GM19328 (cell line): ENCODE measurements at regions not wholly inside any gene's neighbourhood (a gene's known extent, or its start where the extent isn't known, plus 50 kb on each side); places are given as distances from the start of the nearest gene placed in this dataset.
A peak's percentile ranks its signal among the peaks of the same experiment; 100 is the strongest.
"Not testable (repeated sequence)": the region's sequence is repeated elsewhere in the genome, so short reads cannot be mapped to it uniquely, and the experiment has no call there.

ENCODE experiments used
- ATAC-seq: cut with Tn5 transposase; IDR thresholded peaks from one replicate; pipeline ENCODE4 v1.9.1; 2021; ENCODE audit warnings: mild to moderate bottlenecking, moderate library complexity; ENCODE audit not compliant: unreplicated experiment

DNA sequence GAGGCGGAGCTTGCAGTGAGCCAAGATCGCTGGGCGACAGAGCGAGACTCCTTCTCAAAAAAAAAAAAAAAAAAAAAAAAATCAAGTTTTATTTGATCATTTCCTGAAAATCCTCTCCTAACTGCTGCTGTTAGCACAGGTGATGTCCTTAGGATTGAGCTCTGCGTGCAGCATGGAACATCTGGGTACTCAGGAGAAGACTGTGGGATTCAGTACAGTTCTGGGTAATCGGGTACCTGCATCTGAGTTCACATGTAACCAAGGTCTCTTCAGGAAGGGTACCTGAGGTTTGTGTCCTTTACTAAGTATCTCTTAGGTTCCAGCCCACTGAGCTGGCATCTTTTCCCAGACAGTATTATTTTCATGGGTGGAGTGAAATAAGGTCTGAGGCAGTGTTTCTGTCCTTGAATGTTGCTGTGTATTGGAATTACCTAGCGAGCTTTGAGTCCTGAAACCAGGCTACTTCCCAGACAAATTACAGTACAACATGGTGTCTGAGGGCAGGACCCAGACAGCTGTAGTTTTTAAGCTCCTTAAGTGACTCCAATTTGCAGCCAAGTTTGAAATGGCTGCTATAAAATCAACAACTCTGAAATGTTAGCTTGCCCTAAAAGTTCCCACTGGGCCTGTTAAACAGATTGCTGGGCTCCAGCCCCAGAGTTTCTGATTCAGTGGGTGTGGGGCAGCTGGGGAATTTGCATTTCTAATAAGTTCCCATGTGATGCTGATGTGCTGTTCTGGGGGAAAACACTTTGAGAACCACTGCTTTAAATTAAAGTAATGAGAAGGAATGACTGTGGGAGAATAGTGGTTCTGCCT is 120.5 kb downstream of the PMAIP1 start:
- no peak for ATAC-seq

DNA sequence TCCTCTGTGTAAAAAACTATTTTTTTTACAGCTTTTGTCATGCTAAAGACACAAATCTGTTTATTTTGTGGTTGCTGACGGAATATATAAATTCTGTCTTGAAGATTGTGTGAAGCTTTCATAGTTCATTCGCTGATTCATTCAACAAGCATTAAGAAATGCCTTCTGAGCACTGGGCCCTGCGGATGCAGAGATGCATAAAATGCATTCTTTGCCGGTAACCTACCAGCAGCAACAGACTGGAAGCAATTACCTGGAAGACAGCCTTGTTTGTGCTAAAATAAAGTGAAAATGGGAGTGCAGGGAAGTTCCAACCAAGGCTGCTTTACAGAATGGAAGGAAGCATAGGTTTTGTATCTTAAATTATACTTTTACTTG is 119.7 kb downstream of the PMAIP1 start:
- ATAC-seq: no peak

DNA sequence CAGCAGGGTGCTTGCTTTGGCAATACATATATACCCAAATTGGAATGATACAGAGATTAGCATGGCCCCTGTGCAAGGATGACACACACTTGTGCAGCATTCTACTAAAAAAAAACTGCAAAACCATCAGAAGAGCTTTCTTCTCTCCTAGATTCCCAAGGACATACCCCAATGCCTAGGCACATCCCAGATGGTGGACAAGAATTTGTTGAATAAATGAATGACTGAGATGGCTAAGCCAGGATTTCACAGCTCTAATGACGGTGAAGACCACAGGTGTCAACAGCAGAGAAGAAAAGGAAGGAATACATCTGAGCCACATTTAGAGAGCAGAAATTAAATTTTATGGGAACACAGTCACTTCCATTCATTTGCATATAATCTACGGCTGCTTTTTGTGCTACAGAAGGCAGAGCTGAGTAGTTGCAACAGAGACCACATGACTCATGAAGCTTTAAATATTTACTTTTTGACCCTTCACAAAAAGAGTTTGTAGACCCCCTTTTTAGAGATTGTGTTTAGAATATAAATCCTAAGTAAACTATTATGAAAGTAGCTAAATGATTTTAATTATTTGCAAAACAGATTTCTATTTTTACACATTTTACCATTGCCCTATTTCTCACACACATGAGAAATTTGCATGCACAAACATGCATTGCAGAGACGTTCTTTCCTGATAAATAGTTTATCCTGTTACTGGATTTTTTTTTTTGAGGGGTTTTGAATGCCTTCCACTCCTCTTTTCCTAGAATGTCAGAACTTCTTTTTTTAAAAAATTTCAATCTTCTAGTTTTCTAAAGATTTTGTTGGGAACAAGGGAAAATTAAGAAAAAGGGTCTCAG is 119.0 kb downstream of the PMAIP1 start:
- no peak for ATAC-seq

DNA sequence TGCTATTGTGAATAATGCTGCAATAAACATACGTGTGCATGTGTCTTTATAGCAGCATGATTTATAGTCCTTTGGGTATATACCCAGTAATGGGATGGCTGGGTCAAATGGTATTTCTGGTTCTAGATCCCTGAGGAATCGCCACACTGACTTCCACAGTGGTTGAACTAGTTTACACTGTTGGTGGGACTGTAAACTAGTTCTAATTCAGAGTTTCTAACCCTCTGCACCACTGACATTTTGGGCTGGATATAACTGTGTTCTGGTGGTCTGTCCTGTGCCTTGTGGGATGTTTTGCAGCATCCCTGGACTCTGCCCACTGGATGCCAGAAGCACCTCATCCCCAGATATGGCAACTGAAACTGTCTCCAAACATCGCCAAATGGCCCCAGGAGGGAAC is 118.3 kb downstream of the PMAIP1 start:
- not testable (repeated sequence) for ATAC-seq

DNA sequence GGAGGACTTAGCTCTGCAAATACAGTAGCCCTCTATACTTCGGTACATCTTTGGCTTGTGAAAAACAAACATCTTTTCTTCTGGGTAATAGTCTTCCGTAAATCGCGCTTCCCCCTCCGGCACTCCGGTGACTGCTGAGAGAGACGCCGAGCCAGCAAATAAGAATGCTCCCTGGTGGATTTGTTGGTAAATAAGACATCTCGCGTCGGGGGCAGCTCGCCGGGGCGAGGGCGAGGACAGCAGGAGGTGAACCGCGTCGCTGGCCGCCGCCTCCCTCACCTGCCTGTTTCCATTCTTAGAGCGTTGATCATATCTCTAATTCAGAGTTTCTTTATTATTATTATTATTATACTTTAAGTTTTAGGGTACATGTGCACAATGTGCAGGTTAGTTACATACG is 117.6 kb downstream of the PMAIP1 start:
- ATAC-seq: no peak

DNA sequence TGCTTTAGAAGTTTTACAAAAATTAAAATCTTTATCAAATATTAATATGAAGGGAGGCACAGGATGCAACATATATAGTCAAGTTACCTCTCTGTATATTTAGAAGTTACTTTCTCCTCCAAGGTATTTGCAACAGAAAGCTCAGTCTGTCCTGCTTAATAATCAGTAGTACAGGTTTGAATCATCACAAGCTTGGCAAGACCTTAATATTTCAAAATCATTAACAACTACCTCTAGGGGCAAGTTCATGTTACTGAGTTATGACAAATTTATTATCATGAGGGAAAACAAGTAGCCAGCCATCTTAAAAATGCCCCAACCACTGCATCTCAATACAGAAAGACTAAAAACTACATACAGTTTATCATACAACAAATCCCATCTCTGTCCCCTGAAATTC is 116.0 kb downstream of the PMAIP1 start:
- not testable (repeated sequence) for ATAC-seq

DNA sequence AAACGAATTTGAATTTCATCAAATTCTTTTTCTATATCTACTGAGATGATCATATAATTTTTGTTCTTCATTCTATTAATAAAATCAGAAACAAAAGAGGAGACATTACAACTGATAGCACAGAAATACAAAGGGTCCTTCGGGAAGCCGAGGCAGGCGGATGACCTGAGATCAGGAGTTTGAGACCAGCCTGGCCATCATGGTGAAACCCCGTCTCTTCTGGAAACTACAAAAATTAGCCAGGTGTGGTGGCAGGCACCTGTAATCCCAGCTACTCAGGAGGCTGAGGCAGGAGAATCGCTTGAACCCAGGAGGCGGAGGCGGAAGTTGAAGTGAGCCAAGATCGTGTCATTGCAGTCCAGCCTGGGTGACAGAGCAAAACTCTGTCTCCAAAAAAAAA is 113.4 kb downstream of the PMAIP1 start:
- ATAC-seq: not testable (repeated sequence)

DNA sequence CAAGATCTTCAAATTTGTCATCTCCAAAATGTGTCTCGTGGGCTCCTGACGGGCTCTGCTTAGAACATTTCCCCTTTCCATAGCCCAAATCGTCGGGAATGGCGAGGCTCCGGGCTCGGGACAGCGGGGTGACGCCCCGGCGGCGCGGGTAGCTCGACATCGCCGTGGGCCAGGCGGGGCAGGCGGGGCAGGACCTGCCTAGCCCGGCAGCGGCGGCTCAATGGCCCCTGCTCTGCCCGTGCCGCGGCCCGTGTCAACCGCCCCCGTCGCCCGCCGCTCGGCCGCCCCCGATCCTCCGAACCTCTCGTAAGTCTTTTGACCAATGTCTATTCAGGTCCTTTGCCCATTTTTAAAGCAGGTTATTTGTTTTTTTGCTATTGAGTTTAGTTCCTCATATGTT is 111.2 kb downstream of the PMAIP1 start:
- ATAC-seq: no peak

DNA sequence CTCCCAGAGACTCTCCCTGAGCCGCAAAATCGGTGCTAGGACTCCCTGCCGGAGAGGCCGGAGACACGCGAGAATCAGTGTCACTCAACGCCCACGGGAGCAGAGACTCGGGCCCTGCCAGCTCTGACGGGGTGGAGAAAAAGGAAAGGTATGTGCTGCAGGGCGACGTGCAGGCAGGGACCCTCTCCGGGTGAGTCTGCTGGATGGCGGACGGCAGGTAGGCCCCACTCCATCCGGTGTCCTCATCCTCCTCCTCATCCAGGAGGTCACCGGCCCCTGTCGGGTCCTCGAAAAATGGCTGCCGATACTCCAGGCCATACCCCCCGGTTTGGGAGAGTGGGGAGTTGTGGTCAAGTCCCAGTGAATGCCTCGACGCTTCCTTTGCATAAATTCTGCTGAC is 110.7 kb downstream of the PMAIP1 start:
- ATAC-seq: no peak

DNA sequence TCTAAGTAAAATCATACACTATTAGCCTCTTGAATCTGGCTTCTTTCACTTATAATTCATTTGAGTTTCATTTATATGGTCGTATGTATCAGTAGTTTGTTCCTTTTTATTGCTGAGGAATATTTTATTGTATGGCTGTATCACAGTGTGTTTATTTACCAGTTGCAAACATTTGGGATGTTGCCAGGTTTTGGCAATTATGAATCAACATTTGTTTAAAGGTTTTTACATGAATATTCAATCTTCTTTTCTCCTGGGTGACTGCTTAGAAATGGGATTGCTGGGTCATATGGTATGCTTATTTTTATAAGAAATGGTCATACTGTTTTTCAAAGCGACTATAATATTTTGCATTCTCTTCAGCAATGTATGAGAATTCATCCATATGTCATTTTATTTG is 107.9 kb downstream of the PMAIP1 start:
- no peak for ATAC-seq

DNA sequence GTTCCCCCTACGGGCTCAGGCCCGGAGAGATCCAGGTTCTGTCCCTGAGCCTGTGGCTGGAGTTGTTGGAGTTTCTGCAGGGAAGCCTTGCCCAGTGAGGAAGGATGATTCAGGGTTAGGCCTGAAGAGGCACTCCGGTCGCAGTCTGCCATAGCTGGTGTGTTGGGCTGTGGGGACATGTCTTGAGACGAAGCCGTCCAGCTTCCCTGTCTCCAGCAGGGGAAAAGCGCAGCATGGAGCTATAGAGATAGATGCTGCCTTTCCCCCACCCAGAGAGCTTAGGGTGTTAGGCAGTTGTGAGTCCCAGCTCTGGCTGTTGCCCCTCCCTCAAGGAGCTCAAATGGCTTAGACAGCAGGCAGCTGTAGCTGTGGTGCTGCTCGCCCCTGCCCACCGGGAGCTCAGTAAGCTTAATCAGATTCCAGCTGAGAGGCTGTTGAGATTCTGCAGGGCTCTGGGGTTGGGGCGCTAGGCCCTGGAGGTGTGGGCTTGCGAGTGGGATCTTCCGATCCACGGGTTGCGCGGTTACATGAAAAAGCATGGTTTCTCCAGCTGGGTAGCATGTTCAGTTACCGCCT is 103.9 kb downstream of the PMAIP1 start:
- ATAC-seq: no peak

DNA sequence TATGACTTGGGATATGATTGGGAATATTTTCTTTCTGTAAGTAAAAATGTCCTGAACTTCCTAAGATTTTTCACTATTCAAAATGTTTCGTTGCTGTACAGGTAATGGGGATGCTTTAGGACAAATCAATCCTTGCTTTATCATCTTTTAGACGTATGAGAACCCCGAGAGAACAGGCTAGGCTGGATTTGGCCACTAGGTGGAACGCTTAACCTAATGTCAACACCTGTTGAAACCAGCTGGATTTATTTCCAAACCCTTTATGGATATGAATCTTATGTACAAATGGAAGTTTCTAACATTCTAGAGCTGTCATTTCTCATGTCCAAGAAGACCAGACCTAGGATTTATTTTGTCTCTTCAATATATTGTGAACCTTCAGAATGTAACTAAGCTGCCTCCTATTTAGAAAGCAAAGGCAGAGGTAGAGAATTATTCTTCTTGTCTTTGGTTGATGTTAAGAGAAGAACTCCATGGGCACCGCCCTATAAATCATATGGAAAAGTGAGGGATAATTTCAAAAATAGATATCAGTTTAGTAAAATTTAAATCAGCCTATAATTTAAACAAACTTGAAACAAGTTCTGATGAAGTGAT is 96.7 kb downstream of the PMAIP1 start:
- ATAC-seq: no peak

DNA sequence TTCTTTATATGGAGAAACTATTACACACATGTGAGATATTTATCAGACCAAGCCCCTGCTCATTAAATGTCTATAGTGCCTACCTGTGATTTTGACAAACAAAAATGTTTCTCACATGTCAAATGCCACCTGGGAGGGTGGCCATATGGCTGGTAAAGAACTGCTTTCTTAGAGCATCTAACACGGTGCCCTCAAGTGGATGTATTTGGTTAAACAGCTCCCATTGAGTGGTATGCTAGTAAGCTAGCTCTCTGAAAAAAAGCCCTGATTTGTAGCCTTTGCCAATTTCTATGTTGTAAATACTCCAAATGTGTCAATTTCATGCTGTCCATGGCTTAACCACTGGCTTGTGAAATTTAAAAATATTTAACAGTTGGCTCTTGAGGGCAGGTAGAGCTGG is 94.6 kb downstream of the PMAIP1 start:
- peak; percentile 52 for ATAC-seq

DNA sequence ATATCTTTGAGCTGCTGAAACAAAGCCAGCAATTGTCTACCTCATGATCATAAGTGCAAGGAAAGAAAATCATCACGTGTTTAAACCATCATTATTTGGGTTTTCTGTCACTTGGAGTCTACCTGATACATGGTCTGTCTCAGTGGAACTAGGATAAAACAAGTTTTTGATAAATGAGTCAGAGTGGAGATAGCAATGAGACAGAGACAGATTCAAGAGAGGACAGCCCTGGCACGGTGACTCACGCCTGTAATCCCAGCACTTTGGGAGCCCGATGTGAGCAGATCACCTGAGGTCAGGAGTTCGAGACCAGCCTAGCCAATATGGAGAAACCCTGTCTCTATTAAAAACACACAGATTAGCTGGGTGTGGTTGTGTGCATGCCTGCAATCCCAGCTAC is 93.8 kb downstream of the PMAIP1 start:
- no peak for ATAC-seq

DNA sequence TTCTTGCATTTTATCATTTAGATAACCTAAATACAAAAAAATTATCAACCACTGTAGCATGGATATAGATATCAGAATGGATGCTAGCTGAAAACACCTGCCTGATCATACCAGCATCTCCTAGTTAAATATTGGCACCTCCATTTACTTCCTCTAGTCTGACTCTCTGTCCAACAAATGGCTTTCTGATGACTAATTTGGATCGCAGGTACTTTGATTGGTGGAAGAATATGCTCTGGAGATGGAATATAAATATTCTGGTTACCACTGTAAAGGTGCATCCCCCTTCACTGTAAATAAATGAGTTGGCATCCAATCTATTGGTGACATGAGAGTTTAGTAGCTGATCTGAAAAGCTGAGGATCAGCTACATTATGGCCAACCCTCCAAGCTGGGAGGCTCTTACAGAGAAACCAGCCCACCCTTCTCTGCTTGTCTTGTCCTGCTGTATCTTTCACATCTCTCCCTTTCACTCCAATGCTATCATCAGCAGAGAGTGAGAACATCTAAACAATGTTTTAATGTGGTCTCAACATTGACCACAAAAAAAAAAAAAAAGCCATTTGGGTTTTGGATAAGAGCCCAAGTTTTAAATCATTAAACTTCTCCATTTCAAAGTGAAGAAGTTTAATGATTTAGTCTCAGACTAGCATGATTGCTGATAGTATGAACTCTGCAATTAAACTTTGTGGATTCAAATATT is 90.5 kb downstream of the PMAIP1 start:
- no peak for ATAC-seq

DNA sequence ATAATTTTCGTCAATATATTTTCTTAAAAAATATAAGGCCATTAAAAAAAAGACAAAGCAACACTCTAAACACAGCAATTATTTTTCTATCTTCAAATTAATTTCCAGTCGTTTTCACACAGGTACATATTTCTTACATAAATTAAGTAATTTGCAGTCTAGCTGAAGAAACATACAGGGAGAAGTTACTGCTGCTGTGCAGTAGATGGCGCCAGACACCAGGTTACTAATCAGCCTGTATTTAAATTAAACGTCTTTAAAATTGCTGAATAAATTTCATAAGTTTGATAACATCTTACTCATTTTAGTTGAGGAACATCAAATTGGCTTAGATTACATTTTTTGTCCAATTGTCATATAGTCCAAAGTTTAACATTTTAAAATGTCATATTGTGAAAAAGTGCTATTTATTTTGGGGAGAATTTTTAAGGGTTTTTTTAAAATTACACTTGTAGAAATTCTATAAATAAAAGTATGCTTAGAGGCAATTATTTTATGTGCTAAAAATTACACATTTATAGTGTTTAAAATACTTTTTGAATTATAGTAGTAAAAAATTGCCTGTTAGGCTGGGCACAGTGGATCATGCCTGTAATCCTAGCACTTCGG is 88.4 kb downstream of the PMAIP1 start:
- no peak for ATAC-seq

DNA sequence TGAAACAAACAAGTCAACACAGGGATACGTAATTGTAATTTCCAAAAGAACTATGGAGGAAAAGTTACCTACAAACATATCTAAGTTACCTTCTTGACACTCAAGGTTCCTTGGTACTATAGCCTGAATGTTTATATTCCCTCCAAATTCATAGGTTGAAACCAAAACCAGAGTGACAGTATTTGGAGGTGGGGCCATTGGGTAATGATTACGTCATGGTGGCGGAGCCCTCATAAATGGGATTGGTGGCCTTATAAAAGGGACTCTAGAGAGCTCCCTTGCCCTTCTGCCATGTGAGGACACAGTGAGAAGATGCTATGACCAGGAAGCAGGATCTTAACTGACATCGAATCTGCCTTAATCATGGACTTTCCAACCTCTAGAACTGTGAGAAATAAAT is 87.3 kb downstream of the PMAIP1 start:
- no peak for ATAC-seq

DNA sequence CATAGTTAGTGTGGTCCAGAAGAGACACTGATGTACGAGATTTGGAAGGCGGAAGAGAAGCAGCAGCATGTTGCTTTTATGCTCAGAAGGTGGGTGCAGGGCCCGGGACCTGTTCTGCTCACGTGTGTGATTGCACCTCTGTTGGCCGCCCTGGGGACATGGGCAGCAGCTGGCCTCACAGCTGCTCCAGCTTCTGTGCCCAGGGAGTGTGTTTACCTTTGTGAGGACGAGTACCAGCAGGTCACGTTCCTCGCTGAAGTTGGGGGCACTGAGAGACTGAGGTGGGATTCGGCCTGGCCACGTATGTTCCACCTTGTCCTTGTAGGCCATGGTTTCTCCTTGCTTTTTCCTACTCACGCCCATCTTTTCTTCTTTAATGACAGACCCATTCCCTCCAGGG is 86.3 kb downstream of the PMAIP1 start:
- ATAC-seq: no peak

DNA sequence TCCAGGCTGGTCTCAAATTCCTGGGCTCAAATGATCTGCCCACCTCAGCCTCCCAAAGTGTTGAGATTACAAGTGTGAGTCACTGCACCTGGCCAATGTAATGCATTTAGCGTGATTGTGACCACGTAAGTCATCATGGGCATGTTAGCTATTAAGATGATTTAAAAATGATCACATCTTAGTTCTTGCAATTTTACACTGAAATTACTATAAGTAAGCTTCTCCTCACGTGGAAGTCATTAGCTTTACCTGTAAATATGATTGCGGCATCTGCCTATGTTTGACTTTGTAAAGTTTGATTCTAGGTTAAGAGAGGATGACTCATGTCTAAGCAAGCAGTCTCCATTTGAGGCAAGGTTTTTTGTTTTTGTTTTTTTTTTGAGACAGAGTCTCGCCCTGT is 85.5 kb downstream of the PMAIP1 start:
- no peak for ATAC-seq

DNA sequence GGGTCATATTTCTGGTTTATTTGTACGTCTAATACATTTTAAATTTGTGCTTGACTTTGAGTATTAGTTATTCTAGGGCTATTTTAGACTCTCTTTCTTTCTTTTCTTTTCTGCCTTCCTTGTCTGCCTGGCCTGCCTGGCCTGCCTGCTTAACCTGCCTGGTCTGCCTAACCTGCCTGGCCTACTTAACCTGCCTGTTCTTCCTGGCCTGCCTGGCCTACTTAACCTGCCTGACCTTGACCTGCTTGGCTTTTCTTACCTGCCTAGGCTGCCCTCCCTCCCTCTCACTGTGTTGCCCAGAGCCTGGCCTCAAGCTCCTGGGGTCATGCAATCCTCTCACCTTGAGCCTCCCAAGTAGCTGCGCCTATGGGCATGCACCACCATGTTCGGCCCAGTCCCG is 83.7 kb downstream of the PMAIP1 start:
- ATAC-seq: no peak
